VCaP (cell line): ENCODE measurements at regions not wholly inside any gene's neighbourhood (a gene's known extent, or its start where the extent isn't known, plus 50 kb on each side); places are given as distances from the start of the nearest gene placed in this dataset.

Source experiments
- H3K27ac ChIP-seq: fragments of 450-650 bp; 2 replicates; pipeline ENCODE4 v1.5.1; 2017
- CTCF ChIP-seq: fragments of 450-650 bp; conservative IDR thresholded peaks from 2 replicates; pipeline ENCODE4 v1.5.1; 2017; ENCODE audit warnings: mild to moderate bottlenecking, moderate library complexity

GRCh38 chr6:27128311-27129094 is 119.0 kb upstream of the PRSS16 start:
- no peak for TF ChIP-seq CTCF
- H3K27ac ChIP-seq, result no peak overlapping the region

- no peak overlapping the region for H3K27ac ChIP-seq
- no peak for TF ChIP-seq CTCF
Measured at GRCh38 chr6:27129095-27129815, 118.2 kb upstream of the PRSS16 start.

- no peak for TF ChIP-seq CTCF
- no peak overlapping the region; the same call in 1 of the 2 replicates for H3K27ac ChIP-seq
Measured at GRCh38 chr6:27129917-27130316, 117.6 kb upstream of the PRSS16 start.

- peak overlapping the region; percentile 79 for H3K27ac ChIP-seq
Measured at GRCh38 chr6:27130668-27131428, 116.7 kb upstream of the PRSS16 start.

GRCh38 chr6:27132282-27132531 is 115.3 kb upstream of the PRSS16 start:
- H3K27ac ChIP-seq, result peak overlapping the region; percentile 79

More at GRCh38 chr6:27130668-27131428, 116.7 kb upstream of the PRSS16 start:
- TF ChIP-seq CTCF, result no peak

GRCh38 chr6:27132532-27133280 is 114.8 kb upstream of the PRSS16 start:
- no peak for TF ChIP-seq CTCF
- peak overlapping the region; percentile 79 for H3K27ac ChIP-seq

- peak overlapping the region; percentile 79 for H3K27ac ChIP-seq
- TF ChIP-seq CTCF, result no peak
Measured at GRCh38 chr6:27133281-27134227, 113.9 kb upstream of the PRSS16 start.
